SK-N-SH treated with all-trans-retinoic acid at 6 μM for 48 hours (cell line): ENCODE measurements at regions not wholly inside any gene's neighbourhood (a gene's known extent, or its start where the extent isn't known, plus 50 kb on each side); places are given as distances from the start of the nearest gene placed in this dataset.

Experiments
- ATAC-seq: fragments of 200-7000 bp; cut with Tn5 transposase; 3 replicates; pipeline ENCODE4 v1.9.1; 2020; ENCODE audit warnings: mild to moderate bottlenecking, moderate library complexity
- ARNTL ChIP-seq: fragments of 450-650 bp; formaldehyde crosslinking; IDR thresholded peaks from 2 replicates; pipeline ENCODE4 v1.5.0; 2020; ENCODE audit warnings: low read depth, mild to moderate bottlenecking, moderate library complexity, borderline replicate concordance
- BACH2 ChIP-seq: fragments of 250-450 bp; sonication (Bioruptor Pico); IDR thresholded peaks from 2 replicates; pipeline ENCODE4 v1.9.0; 2021; ENCODE audit warnings: mild to moderate bottlenecking, borderline replicate concordance
- CREB5 ChIP-seq: fragments of 250-450 bp; sonication (Bioruptor Pico); IDR thresholded peaks from 2 replicates; pipeline ENCODE4 v1.5.1; 2020; ENCODE audit warnings: low read depth, mild to moderate bottlenecking, moderate library complexity
- CSDC2 ChIP-seq: fragments of 250-450 bp; sonication (Bioruptor Pico); IDR thresholded peaks from 2 replicates; pipeline ENCODE4 v1.5.0; 2020; ENCODE audit warnings: mild to moderate bottlenecking, moderate library complexity
- ESRRG ChIP-seq: fragments of 250-450 bp; sonication (Bioruptor Pico); IDR thresholded peaks from 2 replicates; pipeline ENCODE4 v1.6.1; 2021; ENCODE audit warnings: mild to moderate bottlenecking
- GLIS3 ChIP-seq: fragments of 250-450 bp; sonication (Bioruptor Pico); IDR thresholded peaks from 2 replicates; pipeline ENCODE4 v1.5.0; 2020; ENCODE audit warnings: mild to moderate bottlenecking, moderate library complexity
- OSR1 ChIP-seq: fragments of 250-450 bp; sonication (Bioruptor Pico); IDR thresholded peaks from 2 replicates; pipeline ENCODE4 v1.8.0; 2022; ENCODE audit warnings: moderate library complexity, mild to moderate bottlenecking, inconsistent platforms
- POU6F1 ChIP-seq: fragments of 250-450 bp; sonication (Bioruptor Pico); IDR thresholded peaks from 2 replicates; pipeline ENCODE4 v1.8.0; 2021; ENCODE audit warnings: low read depth, mild to moderate bottlenecking, moderate library complexity, borderline replicate concordance
- PPARA ChIP-seq: fragments of 250-450 bp; sonication (Bioruptor Pico); IDR thresholded peaks from 2 replicates; pipeline ENCODE4 v1.5.0; 2020; ENCODE audit warnings: mild to moderate bottlenecking, borderline replicate concordance
- RARB ChIP-seq: fragments of 250-450 bp; sonication (Bioruptor Pico); IDR thresholded peaks from 2 replicates; pipeline ENCODE4 v1.8.0; 2021; ENCODE audit warnings: mild to moderate bottlenecking, moderate library complexity
- SNAI2 ChIP-seq: fragments of 250-450 bp; sonication (Bioruptor Pico); IDR thresholded peaks from 2 replicates; pipeline ENCODE4 v1.5.0; 2020; ENCODE audit warnings: mild to moderate bottlenecking, moderate library complexity
- TCF4 ChIP-seq: fragments of 250-450 bp; sonication (Bioruptor Pico); IDR thresholded peaks from 2 replicates; pipeline ENCODE4 v1.8.0; 2021; ENCODE audit warnings: mild to moderate bottlenecking, moderate library complexity, borderline replicate concordance
- TOX ChIP-seq: fragments of 250-450 bp; sonication (Bioruptor Pico); IDR thresholded peaks from 2 replicates; pipeline ENCODE4 v1.8.0; 2021; ENCODE audit warnings: mild to moderate bottlenecking, moderate library complexity, borderline replicate concordance
- ZC3H10 ChIP-seq: fragments of 250-450 bp; sonication (Bioruptor Pico); IDR thresholded peaks from 2 replicates; pipeline ENCODE4 v1.5.1; 2021; ENCODE audit warnings: mild to moderate bottlenecking, moderate library complexity
- ZFP3 ChIP-seq: fragments of 250-450 bp; sonication (Bioruptor Pico); IDR thresholded peaks from 2 replicates; pipeline ENCODE4 v1.5.0; 2020; ENCODE audit warnings: mild to moderate bottlenecking, moderate library complexity
- ZFP30 ChIP-seq: fragments of 450-650 bp; formaldehyde crosslinking; IDR thresholded peaks from 2 replicates; pipeline ENCODE4 v1.5.0; 2022; ENCODE audit warnings: mild to moderate bottlenecking, moderate library complexity
- ZNF565 ChIP-seq: fragments of 450-650 bp; formaldehyde crosslinking; conservative IDR thresholded peaks from 2 replicates; pipeline ENCODE4 v1.5.0; 2020; ENCODE audit warnings: low read depth, mild to moderate bottlenecking, moderate library complexity
- ZNF8 ChIP-seq: fragments of 450-650 bp; formaldehyde crosslinking; IDR thresholded peaks from 2 replicates; pipeline ENCODE4 v1.5.0; 2020; ENCODE audit warnings: mild to moderate bottlenecking, moderate library complexity
- TF ChIP-seq, protein P1 (sequence below): fragments of 250-450 bp; sonication (Bioruptor Pico); IDR thresholded peaks from 2 replicates; pipeline ENCODE4 v1.5.1; 2021; ENCODE audit warnings: mild to moderate bottlenecking, moderate library complexity
- TF ChIP-seq, protein P2 (sequence below): fragments of 250-450 bp; sonication (Bioruptor Pico); IDR thresholded peaks from 2 replicates; pipeline ENCODE4 v1.8.0; 2020; ENCODE audit warnings: mild to moderate bottlenecking, moderate library complexity, borderline replicate concordance
- TF ChIP-seq, protein P3 (sequence below): fragments of 250-450 bp; sonication (Bioruptor Pico); IDR thresholded peaks from 2 replicates; pipeline ENCODE4 v1.5.0; 2020; ENCODE audit warnings: mild to moderate bottlenecking, moderate library complexity

DNA sequence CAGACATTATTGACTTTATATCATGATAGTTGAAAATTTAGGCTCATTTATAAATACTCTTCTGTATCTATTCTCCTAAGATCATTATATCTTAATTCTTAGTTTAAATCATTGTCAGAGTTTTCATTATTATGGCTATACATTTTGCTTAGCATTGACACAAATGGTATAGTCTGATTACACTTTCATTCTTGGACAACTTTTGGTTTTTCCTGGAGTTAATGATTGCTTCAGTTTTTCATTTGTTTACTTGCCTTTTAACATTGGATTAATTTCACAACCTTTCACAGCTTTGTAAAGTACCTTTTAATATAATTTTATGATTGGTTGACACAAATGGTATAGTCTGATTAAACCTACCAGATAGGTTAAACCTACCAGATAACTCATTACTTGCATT, 298.2 kb downstream of the DYSF start:
- no peak for ATAC-seq
- TF ChIP-seq TOX (no peak), BACH2 (CRISPR knock-in tag) (no peak), ZFP3 (CRISPR knock-in tag) (no peak), ARNTL (CRISPR knock-in tag) (no peak), PPARA (no peak), CSDC2 (CRISPR knock-in tag) (no peak), ESRRG (CRISPR knock-in tag) (no peak), TCF4 (CRISPR knock-in tag) (no peak), ZFP30 (no peak), ZNF8 (CRISPR knock-in tag) (no peak)
- TF ChIP-seq, protein P1, sequence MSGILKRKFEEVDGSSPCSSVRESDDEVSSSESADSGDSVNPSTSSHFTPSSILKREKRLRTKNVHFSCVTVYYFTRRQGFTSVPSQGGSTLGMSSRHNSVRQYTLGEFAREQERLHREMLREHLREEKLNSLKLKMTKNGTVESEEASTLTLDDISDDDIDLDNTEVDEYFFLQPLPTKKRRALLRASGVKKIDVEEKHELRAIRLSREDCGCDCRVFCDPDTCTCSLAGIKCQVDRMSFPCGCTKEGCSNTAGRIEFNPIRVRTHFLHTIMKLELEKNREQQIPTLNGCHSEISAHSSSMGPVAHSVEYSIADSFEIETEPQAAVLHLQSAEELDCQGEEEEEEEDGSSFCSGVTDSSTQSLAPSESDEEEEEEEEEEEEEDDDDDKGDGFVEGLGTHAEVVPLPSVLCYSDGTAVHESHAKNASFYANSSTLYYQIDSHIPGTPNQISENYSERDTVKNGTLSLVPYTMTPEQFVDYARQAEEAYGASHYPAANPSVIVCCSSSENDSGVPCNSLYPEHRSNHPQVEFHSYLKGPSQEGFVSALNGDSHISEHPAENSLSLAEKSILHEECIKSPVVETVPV (CRISPR knock-in tag): no peak

- TF ChIP-seq POU6F1 (CRISPR knock-in tag) (no peak), RARB (no peak), OSR1 (CRISPR knock-in tag) (no peak), CREB5 (CRISPR knock-in tag) (no peak), ZNF565 (CRISPR knock-in tag) (no peak), TOX (no peak), ZC3H10 (CRISPR knock-in tag) (no peak), ZNF8 (CRISPR knock-in tag) (no peak), SNAI2 (CRISPR knock-in tag) (no peak), TCF4 (CRISPR knock-in tag) (no peak), ZFP3 (CRISPR knock-in tag) (no peak), BACH2 (CRISPR knock-in tag) (no peak)
- TF ChIP-seq, protein P2, sequence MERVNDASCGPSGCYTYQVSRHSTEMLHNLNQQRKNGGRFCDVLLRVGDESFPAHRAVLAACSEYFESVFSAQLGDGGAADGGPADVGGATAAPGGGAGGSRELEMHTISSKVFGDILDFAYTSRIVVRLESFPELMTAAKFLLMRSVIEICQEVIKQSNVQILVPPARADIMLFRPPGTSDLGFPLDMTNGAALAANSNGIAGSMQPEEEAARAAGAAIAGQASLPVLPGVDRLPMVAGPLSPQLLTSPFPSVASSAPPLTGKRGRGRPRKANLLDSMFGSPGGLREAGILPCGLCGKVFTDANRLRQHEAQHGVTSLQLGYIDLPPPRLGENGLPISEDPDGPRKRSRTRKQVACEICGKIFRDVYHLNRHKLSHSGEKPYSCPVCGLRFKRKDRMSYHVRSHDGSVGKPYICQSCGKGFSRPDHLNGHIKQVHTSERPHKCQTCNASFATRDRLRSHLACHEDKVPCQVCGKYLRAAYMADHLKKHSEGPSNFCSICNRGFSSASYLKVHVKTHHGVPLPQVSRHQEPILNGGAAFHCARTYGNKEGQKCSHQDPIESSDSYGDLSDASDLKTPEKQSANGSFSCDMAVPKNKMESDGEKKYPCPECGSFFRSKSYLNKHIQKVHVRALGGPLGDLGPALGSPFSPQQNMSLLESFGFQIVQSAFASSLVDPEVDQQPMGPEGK (CRISPR knock-in tag): no peak
- TF ChIP-seq, protein P3, sequence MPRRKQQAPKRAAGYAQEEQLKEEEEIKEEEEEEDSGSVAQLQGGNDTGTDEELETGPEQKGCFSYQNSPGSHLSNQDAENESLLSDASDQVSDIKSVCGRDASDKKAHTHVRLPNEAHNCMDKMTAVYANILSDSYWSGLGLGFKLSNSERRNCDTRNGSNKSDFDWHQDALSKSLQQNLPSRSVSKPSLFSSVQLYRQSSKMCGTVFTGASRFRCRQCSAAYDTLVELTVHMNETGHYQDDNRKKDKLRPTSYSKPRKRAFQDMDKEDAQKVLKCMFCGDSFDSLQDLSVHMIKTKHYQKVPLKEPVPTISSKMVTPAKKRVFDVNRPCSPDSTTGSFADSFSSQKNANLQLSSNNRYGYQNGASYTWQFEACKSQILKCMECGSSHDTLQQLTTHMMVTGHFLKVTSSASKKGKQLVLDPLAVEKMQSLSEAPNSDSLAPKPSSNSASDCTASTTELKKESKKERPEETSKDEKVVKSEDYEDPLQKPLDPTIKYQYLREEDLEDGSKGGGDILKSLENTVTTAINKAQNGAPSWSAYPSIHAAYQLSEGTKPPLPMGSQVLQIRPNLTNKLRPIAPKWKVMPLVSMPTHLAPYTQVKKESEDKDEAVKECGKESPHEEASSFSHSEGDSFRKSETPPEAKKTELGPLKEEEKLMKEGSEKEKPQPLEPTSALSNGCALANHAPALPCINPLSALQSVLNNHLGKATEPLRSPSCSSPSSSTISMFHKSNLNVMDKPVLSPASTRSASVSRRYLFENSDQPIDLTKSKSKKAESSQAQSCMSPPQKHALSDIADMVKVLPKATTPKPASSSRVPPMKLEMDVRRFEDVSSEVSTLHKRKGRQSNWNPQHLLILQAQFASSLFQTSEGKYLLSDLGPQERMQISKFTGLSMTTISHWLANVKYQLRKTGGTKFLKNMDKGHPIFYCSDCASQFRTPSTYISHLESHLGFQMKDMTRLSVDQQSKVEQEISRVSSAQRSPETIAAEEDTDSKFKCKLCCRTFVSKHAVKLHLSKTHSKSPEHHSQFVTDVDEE (CRISPR knock-in tag): no peak
- TF ChIP-seq, protein P1 (CRISPR knock-in tag): no peak
- ATAC-seq: peak; percentile 65
These were observed 296.3 kb downstream of the DYSF start for GRCh38 chr2:71749671-71750101.

DNA sequence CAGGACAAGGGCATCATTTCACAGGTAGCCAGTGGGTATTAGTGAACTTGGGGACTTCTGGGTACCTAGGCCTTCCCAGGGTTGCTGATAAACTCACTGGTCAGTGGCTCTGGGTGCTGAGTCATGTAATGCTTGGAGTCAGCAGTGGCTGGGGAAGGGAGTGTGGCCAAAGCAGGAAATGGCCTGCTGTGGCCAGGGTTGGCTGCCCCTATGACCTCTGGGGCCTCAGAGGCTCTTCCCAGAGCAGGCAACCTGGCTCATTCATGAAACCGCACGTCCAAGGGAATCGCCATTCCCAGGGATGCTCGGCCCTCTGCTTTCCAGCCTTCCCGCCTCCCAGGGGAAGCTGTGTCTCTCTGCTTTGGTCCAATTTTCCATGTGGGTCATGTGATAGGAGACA, 294.9 kb downstream of the DYSF start:
- ATAC-seq: no peak
- TF ChIP-seq, protein P1 (CRISPR knock-in tag): no peak
- TF ChIP-seq ZNF8 (CRISPR knock-in tag) (no peak), POU6F1 (CRISPR knock-in tag) (no peak), ZFP3 (CRISPR knock-in tag) (no peak), ESRRG (CRISPR knock-in tag) (no peak), ZNF565 (CRISPR knock-in tag) (no peak), GLIS3 (no peak), ARNTL (CRISPR knock-in tag) (no peak), ZC3H10 (CRISPR knock-in tag) (no peak)
- TF ChIP-seq, protein P2 (CRISPR knock-in tag): no peak
